ENCODE measurements at regions not wholly inside any gene's neighbourhood (a gene's known extent, or its start where the extent isn't known, plus 50 kb on each side); places are given as distances from the start of the nearest gene placed in this dataset.

DNA sequence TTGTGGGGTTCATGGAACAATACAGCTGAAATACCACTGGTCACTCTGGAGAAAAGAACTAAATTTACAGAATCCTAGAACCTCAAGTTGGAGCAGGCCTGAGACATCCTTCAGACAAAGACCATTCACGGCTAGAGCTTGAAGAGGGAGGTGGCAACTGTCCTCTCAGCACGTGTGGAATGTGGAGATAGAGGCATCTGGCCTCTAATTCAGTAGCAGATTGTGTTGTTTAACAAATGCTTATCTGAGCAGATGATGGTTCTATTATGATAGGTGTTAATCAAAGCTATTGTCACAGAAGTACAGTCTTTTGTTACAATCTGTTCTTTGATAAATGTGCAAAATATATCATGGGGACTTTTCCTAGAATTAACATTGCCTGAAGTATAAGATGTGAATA is 121.7 kb upstream of the KCNIP4 start:
- Histone ChIP-seq H3K4me1 (replicated peaks in 1 of 2) (no peaks in the 10 kb centered on the region), H3K36me3 (replicated peaks in 1 of 2) (no peaks in the 10 kb centered on the region), H3K27me3 (no peaks in the 10 kb centered on the region), H3K4me3 (no peak overlapping the region), H3K9me3 (replicated peaks in 1 of 3) (no peaks in the 10 kb centered on the region), H3K27ac (no peak overlapping the region)
- intact Hi-C loops (cut with DNase I), result no loop called here
- TF ChIP-seq POLR2A (IDR thresholded peaks at IDR 0.05), result no peak
- WGBS, 4 donors, result 41 to 54% (median 49%) methylated on average over 2 of the region's 2 CpGs
- no peak for DNase-seq

DNA sequence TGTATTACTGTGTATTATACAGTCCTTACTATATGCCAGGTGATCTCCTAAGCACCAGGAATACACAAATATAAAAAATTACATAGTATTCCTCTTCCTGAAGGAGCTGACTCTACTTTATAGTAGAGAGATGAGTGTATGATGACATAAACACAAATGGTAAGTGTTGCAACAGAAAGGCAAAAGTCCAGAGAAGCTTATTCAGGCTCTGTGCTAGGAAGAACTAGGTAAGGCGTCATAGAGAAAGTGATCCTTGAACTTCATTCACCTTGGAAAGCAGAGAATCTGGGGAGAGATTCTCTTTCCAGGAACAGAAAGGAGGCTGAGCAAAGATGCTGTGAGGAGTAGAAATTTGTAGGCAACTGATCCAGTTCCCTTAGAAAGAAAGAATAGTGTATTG is 115.0 kb upstream of the KCNIP4 start:
- DNase-seq, result no peak
- intact Hi-C loops (cut with DNase I), result no loop called here
- no peaks in the 10 kb centered on the region for H3K36me3 ChIP-seq (replicated peaks in 1 of 2)
- H3K9me3 ChIP-seq (replicated peaks in 1 of 3), result no peaks in the 10 kb centered on the region
- no peak overlapping the region for H3K4me3 ChIP-seq
- no peaks in the 10 kb centered on the region for H3K4me1 ChIP-seq (replicated peaks in 1 of 2)
- no peak overlapping the region for H3K27ac ChIP-seq
- 69 to 90% (median 83%) methylated on average over 1 of the region's 1 CpG for WGBS, 4 donors
- no peak for TF ChIP-seq POLR2A (IDR thresholded peaks at IDR 0.05)
- no peaks in the 10 kb centered on the region for H3K27me3 ChIP-seq

DNA sequence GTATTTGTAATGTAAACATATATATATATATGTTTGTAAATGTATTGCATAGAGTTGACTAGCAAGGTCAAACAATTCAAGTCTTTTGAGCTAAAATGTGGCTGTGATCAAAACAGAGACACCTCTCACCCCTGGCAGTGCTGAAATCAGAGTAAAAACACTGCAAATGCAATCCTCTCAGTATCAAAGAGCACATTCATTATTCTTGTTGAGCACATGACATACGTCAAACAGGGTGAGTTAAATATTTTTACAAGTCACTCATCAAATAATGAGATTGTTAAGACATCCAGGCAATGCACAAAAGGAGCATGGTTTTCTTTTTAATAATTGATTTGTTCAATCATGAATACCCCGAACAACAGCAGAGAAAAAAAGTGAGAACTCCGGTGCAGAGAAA is 114.1 kb upstream of the KCNIP4 start:
- Histone ChIP-seq H3K4me3 (no peak overlapping the region), H3K4me1 (replicated peaks in 1 of 2) (no peaks in the 10 kb centered on the region), H3K27me3 (no peaks in the 10 kb centered on the region), H3K36me3 (replicated peaks in 1 of 2) (no peaks in the 10 kb centered on the region), H3K27ac (no peak overlapping the region), H3K9me3 (replicated peaks in 1 of 3) (no peaks in the 10 kb centered on the region)
- DNase-seq, result no peak
- WGBS, 4 donors, result 23 to 80% (median 56%) methylated on average over 3 of the region's 3 CpGs
- TF ChIP-seq POLR2A (IDR thresholded peaks at IDR 0.05), result no peak
- TF ChIP-seq, protein P1, sequence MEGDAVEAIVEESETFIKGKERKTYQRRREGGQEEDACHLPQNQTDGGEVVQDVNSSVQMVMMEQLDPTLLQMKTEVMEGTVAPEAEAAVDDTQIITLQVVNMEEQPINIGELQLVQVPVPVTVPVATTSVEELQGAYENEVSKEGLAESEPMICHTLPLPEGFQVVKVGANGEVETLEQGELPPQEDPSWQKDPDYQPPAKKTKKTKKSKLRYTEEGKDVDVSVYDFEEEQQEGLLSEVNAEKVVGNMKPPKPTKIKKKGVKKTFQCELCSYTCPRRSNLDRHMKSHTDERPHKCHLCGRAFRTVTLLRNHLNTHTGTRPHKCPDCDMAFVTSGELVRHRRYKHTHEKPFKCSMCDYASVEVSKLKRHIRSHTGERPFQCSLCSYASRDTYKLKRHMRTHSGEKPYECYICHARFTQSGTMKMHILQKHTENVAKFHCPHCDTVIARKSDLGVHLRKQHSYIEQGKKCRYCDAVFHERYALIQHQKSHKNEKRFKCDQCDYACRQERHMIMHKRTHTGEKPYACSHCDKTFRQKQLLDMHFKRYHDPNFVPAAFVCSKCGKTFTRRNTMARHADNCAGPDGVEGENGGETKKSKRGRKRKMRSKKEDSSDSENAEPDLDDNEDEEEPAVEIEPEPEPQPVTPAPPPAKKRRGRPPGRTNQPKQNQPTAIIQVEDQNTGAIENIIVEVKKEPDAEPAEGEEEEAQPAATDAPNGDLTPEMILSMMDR (IDR thresholded peaks at IDR 0.05), result no peak
- intact Hi-C loops (cut with DNase I), result no loop called here

DNA sequence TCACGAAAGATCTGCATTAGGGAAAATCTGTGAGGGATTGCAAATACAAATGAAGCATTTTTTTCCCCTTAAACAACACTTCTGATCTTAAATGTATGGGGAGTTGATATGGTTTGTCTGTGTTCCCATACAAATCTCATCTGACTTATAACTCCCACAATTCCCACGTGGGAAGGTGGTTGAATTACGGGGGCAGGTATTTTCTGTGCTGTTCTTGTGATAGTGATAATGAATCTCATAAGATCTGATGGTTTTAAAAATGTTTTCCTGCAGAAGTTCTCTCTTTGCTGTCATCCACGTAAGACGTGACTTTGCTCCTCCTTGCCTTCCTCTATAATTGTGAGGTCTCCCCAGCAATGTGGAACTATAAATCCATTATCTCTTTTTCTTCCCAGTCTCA is 107.4 kb upstream of the KCNIP4 start:
- DNase-seq, result no peak
- TF ChIP-seq, protein P1 (IDR thresholded peaks at IDR 0.05), result no peak
- Histone ChIP-seq H3K4me3 (no peak overlapping the region), H3K27ac (no peak overlapping the region), H3K9me3 (replicated peaks in 1 of 3) (no peaks in the 10 kb centered on the region), H3K27me3 (no peaks in the 10 kb centered on the region), H3K36me3 (replicated peaks in 1 of 2) (no peaks in the 10 kb centered on the region), H3K4me1 (replicated peaks in 1 of 2) (no peaks in the 10 kb centered on the region)
- WGBS, 4 donors, result 59 to 74% (median 66%) methylated on average over 5 of the region's 5 CpGs
- intact Hi-C loops (cut with DNase I), result no loop called here

DNA sequence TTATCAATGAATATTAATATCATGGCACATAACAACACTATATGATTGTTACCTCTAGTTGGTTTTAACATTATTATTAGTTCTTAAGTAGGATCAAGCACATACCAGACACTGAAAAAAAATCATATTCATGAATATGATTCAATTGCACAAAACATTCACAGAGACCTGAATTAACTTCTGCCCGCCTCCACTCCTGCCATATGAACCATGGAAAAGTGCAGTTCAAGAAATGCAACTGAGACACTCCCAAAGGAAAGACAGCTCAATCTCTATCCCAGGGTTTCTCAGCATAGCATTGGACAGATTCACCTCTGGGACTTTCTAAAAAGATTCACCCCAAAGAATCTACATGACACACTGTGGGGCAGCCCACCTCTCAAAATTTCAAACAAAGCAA is 103.5 kb upstream of the KCNIP4 start:
- Histone ChIP-seq H3K9me3 (replicated peaks in 1 of 3) (no peaks in the 10 kb centered on the region), H3K27ac (no peak overlapping the region), H3K4me3 (no peak overlapping the region), H3K36me3 (replicated peaks in 1 of 2) (no peaks in the 10 kb centered on the region), H3K4me1 (replicated peaks in 1 of 2) (no peaks in the 10 kb centered on the region), H3K27me3 (no peaks in the 10 kb centered on the region)
- intact Hi-C loops (cut with DNase I), result no loop called here
- WGBS, 4 donors, result 71 to 85% (median 81%) methylated on average over 1 of the region's 1 CpG
- DNase-seq, result no peak
- TF ChIP-seq, protein P1 (IDR thresholded peaks at IDR 0.05), result no peak
- TF ChIP-seq POLR2A (IDR thresholded peaks at IDR 0.05), result no peak
